SK-N-SH (cell line): ENCODE measurements at regions not wholly inside any gene's neighbourhood (a gene's known extent, or its start where the extent isn't known, plus 50 kb on each side); places are given as distances from the start of the nearest gene placed in this dataset.

Experiments used
- CTCF ChIA-PET: fragments of 300-600, 350-600 bp; formaldehyde crosslinking; extraction: SDS; loops from one replicate; lab custom pipeline; 2021; lab: Yijun Ruan, JAX
- POLR2A ChIA-PET: fragments of 350-600 bp; sonication (Branson Sonifier 250); formaldehyde crosslinking; extraction: SDS; loops from one replicate; lab custom pipeline; 2020; ENCODE audit warnings: antibody characterized with exemption, inconsistent platforms; lab: Yijun Ruan, JAX
- DNase-seq: peaks from one replicate; pipeline ENCODE4 v3.0.0; 2012
- H2AFZ ChIP-seq: fragments of 200-600 bp; sonication (generic); 2 replicates; pipeline ENCODE4 v1.8.1; 2016; ENCODE audit warnings: antibody characterized with exemption, mild to moderate bottlenecking, low read depth
- H3F3A ChIP-seq: fragments of 200-600 bp; sonication (generic); replicated peaks from 2 replicates; pipeline ENCODE3; 2016; ENCODE audit warnings: antibody characterized with exemption, mild to moderate bottlenecking; ENCODE audit not compliant: insufficient read depth
- H3K27ac ChIP-seq, 2 experiments: fragments of 200-500 bp in 1 of 2; fragments of 200-600 bp in 1 of 2; sonication (Bioruptor generic) in 1 of 2; sonication (generic), shearing (Covaris generic) in 1 of 2; 2 replicates each; pipeline versions ENCODE4 v1.5.1 to v1.6.1; 2014 to 2016; ENCODE audit warnings: low read depth in 2 of 2, inconsistent platforms in 1 of 2, low read length in 1 of 2, mild to moderate bottlenecking in 1 of 2, mixed read lengths in 1 of 2
- H3K27me3 ChIP-seq: fragments of 200-600 bp; sonication (generic), shearing (Covaris generic); 2 replicates; pipeline ENCODE4 v1.6.1; 2016; ENCODE audit warnings: mixed run types; ENCODE audit not compliant: insufficient read depth
- H3K36me3 ChIP-seq, 2 experiments: fragments of 200-500 bp in 1 of 2; fragments of 200-600 bp in 1 of 2; sonication (Bioruptor generic) in 1 of 2; sonication (generic) in 1 of 2; replicated peaks in 1 of 2; 2 replicates each; pipeline versions ENCODE3 to v1.5.1; 2014 to 2016; ENCODE audit warnings: low read length in 1 of 2, mild to moderate bottlenecking in 1 of 2; ENCODE audit not compliant: insufficient read depth in 2 of 2, control insufficient read depth in 1 of 2
- H3K4me1 ChIP-seq, 2 experiments: fragments of 200-500 bp in 1 of 2; fragments of 200-600 bp in 1 of 2; sonication (Bioruptor generic) in 1 of 2; sonication (generic), shearing (Covaris generic) in 1 of 2; 2 replicates each; pipeline versions ENCODE4 v1.5.1 to v1.6.1; 2014 to 2016; ENCODE audit warnings: low read depth in 1 of 2, low read length in 1 of 2, mixed run types in 1 of 2; ENCODE audit not compliant: insufficient read depth in 2 of 2, control insufficient read depth in 1 of 2
- H3K4me2 ChIP-seq: fragments of 200-600 bp; sonication (generic), shearing (Covaris generic); 2 replicates; pipeline ENCODE4 v1.6.1; 2017; ENCODE audit warnings: mixed run types
- H3K4me3 ChIP-seq, 2 experiments: fragments of 200-500 bp in 1 of 2; fragments of 200-600 bp in 1 of 2; sonication (Bioruptor generic) in 1 of 2; sonication (generic), shearing (Covaris generic) in 1 of 2; 2 replicates each; pipeline versions ENCODE4 v1.5.1 to v1.8.1; 2014 to 2016; ENCODE audit warnings: low read depth in 2 of 2, inconsistent platforms in 1 of 2, low read length in 1 of 2, mild to moderate bottlenecking in 1 of 2, mixed read lengths in 1 of 2, moderate library complexity in 1 of 2
- H3K79me2 ChIP-seq: fragments of 200-600 bp; sonication (generic); 2 replicates; pipeline ENCODE4 v1.8.1; 2017; ENCODE audit warnings: mild to moderate bottlenecking; ENCODE audit not compliant: insufficient read depth
- H3K9ac ChIP-seq: fragments of 200-600 bp; sonication (generic); 2 replicates; pipeline ENCODE4 v1.6.1; 2017; ENCODE audit warnings: mixed run types
- H3K9me2 ChIP-seq: fragments of 200-600 bp; sonication (generic); 2 replicates; pipeline ENCODE4 v1.6.1; 2017; ENCODE audit warnings: mixed run types
- H3K9me3 ChIP-seq: fragments of 200-600 bp; sonication (generic); 2 replicates; pipeline ENCODE4 v1.6.1; 2017; ENCODE audit warnings: mixed run types, mild to moderate bottlenecking, moderate library complexity
- H4K20me1 ChIP-seq: fragments of 200-600 bp; sonication (generic); 2 replicates; pipeline ENCODE4 v1.6.1; 2017; ENCODE audit warnings: mild to moderate bottlenecking, mixed run types; ENCODE audit not compliant: insufficient read depth
- CHD2 ChIP-seq: fragments of 150-350 bp; IDR thresholded peaks from 2 replicates; pipeline ENCODE4 v1.6.1; 2018; ENCODE audit warnings: low read length; ENCODE audit not compliant: partially characterized antibody
- EZH2phosphoT487 ChIP-seq: fragments of 200-600 bp; sonication (generic); IDR thresholded peaks from 2 replicates; pipeline ENCODE4 v1.6.1; 2017; ENCODE audit warnings: low read depth, mixed run types, mild to moderate bottlenecking, antibody characterized with exemption, moderate library complexity, borderline replicate concordance
- FOXJ3 ChIP-seq: sonication (generic); formaldehyde crosslinking; IDR thresholded peaks from 2 replicates; pipeline ENCODE4 v1.5.1; 2020; ENCODE audit warnings: mild to moderate bottlenecking, missing genetic modification reagents
- GATA2 ChIP-seq: sonication (generic); formaldehyde crosslinking; IDR thresholded peaks from 2 replicates; pipeline ENCODE4 v1.5.0; 2020; ENCODE audit warnings: mild to moderate bottlenecking, missing genetic modification reagents
- PBX3 ChIP-seq: IDR thresholded peaks from 2 replicates; pipeline ENCODE4; 2012
- POLR2AphosphoS5 ChIP-seq: IDR thresholded peaks from 2 replicates; pipeline ENCODE4 v1.6.1; 2012; ENCODE audit warnings: low read depth, low read length
- RFX5 ChIP-seq: IDR thresholded peaks from 2 replicates; pipeline ENCODE4 v1.6.1; 2012; ENCODE audit warnings: mild to moderate bottlenecking, improper control_type of control experiment, low read length
- TAF1 ChIP-seq: IDR thresholded peaks from 2 replicates; pipeline ENCODE4 v1.6.1; 2012; ENCODE audit warnings: low read depth, mild to moderate bottlenecking, low read length, moderate library complexity, borderline replicate concordance
- TEAD4 ChIP-seq: IDR thresholded peaks from 2 replicates; pipeline ENCODE4 v1.4.0; 2012; ENCODE audit warnings: mild to moderate bottlenecking, borderline replicate concordance; ENCODE audit not compliant: insufficient read depth
- USF1 ChIP-seq: IDR thresholded peaks from 2 replicates; pipeline ENCODE4 v1.4.0; 2012; ENCODE audit warnings: low read depth, borderline replicate concordance
- USF2 ChIP-seq: fragments of 150-350 bp; IDR thresholded peaks from 2 replicates; pipeline ENCODE4 v1.6.1; 2017; ENCODE audit warnings: antibody characterized with exemption, low read length, low read depth, borderline replicate concordance
- YY1 ChIP-seq: IDR thresholded peaks from 2 replicates; pipeline ENCODE4 v1.4.0; 2012; ENCODE audit warnings: low read depth, mild to moderate bottlenecking
- WGBS: methylation state at CpG from one replicate; pipeline ENCODE4 v1.1.6; 2017; ENCODE audit warnings: low lambda C conversion rate; 5-methylcytosine and 5-hydroxymethylcytosine counted together

- no peak for TF ChIP-seq USF1
- TF ChIP-seq PBX3 = no peak
Observed at GRCh38 chr17:21841839-21842238, 149.5 kb downstream of the KCNJ18 start (continued).

- 85% methylated on average over 136 of the region's 136 CpGs for WGBS
- Histone ChIP-seq H2AFZ (no peak overlapping the region), H3K79me2 (no peaks in the 10 kb centered on the region), H3K9ac (no peak overlapping the region), H3K4me2 (no peak overlapping the region), H3K4me1 (no peaks in the 10 kb centered on the region), H3K9me2 (no peaks in the 10 kb centered on the region), H3K27me3 (no peaks in the 10 kb centered on the region), H3K4me3 (no peak overlapping the region), H3K36me3 (no peaks in the 10 kb centered on the region), H3K9me3 (no peaks in the 10 kb centered on the region), H3K27ac (no peak overlapping the region), H3F3A (no peaks in the 10 kb centered on the region), H4K20me1 (no peaks in the 10 kb centered on the region)
- CTCF ChIA-PET = no interaction called here
- POLR2A ChIA-PET = no interaction called here
- TF ChIP-seq USF2 (no peak), POLR2AphosphoS5 (no peak), FOXJ3 (CRISPR knock-in tag) (no peak), TAF1 (no peak), CHD2 (no peak), YY1 (no peak), EZH2phosphoT487 (no peak), TEAD4 (no peak), GATA2 (CRISPR knock-in tag) (no peak), RFX5 (no peak)
- no peak for DNase-seq
Observed at GRCh38 chr17:21842332-21843317, 150.3 kb downstream of the KCNJ18 start.
